K562 (cell line): ENCODE measurements at regions not wholly inside any gene's neighbourhood (a gene's known extent, or its start where the extent isn't known, plus 50 kb on each side); places are given as distances from the start of the nearest gene placed in this dataset.

Experiments
- ATAC-seq: fragments of 200-7000 bp; cut with Tn5 transposase; 3 replicates; pipeline ENCODE4 v1.9.1; 2020; ENCODE audit warnings: moderate library complexity
- BruUV-seq: library from RNA; stranded (reverse); fragments of 400-500 nt; replicated peaks from 2 replicates; lab custom pipeline; 2021; lab: Mats Ljungman, UMichigan
- CTCF ChIA-PET: fragments of 300-600 bp; formaldehyde crosslinking; extraction: SDS; loops from one replicate; lab custom pipeline; 2021; ENCODE audit warnings: low intra/inter-chr PET ratio; lab: Yijun Ruan, JAX
- POLR2A ChIA-PET: fragments of 300-600, 350-650 bp; sonication (Branson Sonifier 250); formaldehyde crosslinking; extraction: SDS; loops from one replicate; lab custom pipeline; 2021; ENCODE audit warnings: antibody characterized with exemption, inconsistent platforms; lab: Yijun Ruan, JAX
- DNase-seq, 4 experiments: peaks; one replicate each; pipeline versions ENCODE4 v3.0.0 to v3.0.0-alpha.2; 2011 to 2018; ENCODE audit warnings: low spot score in 3 of 4, mixed read lengths in 3 of 4; ENCODE audit errors: extremely low read depth in 1 of 4
- FAIRE-seq: peaks from 2 replicates; lab custom pipeline; 2011; peaks lifted over from hg19 to GRCh38; lab: Jason Lieb, UNC
- H2AFZ ChIP-seq: 2 replicates; pipeline ENCODE4 v1.6.0; 2011; ENCODE audit warnings: low read depth, low read length, control low read depth, inconsistent platforms
- H3K27ac ChIP-seq: fragments of 200-600 bp; 3 replicates; pipeline ENCODE4 v1.8.0; 2011; ENCODE audit warnings: low read depth, mild to moderate bottlenecking, control low read depth, inconsistent platforms, low read length, moderate library complexity, mixed read lengths; ENCODE audit errors: extremely low read depth
- H3K27me3 ChIP-seq, 2 experiments: fragments of 300-600 bp in 1 of 2; 2 replicates in 1 of 2; 3 replicates in 1 of 2; pipeline versions ENCODE4 v1.6.0 to v1.8.0; 2011; ENCODE audit warnings: inconsistent platforms in 2 of 2, low read length in 2 of 2, mild to moderate bottlenecking in 1 of 2, mixed read lengths in 1 of 2, moderate library complexity in 1 of 2; ENCODE audit not compliant: control insufficient read depth in 2 of 2, insufficient read depth in 2 of 2
- H3K36me3 ChIP-seq: fragments of 300-600 bp; 3 replicates; pipeline ENCODE4 v1.8.0; 2011; ENCODE audit warnings: mild to moderate bottlenecking, low read length, inconsistent platforms; ENCODE audit not compliant: control insufficient read depth, insufficient read depth
- H3K4me1 ChIP-seq, 2 experiments: fragments of 200-600 bp in 1 of 2; replicated peaks in 1 of 2; 2 replicates in 1 of 2; 3 replicates in 1 of 2; pipeline versions ENCODE4 v1.5.1 to v1.8.0; 2011; ENCODE audit warnings: inconsistent platforms in 2 of 2, low read length in 2 of 2, mild to moderate bottlenecking in 1 of 2, mixed read lengths in 1 of 2, moderate library complexity in 1 of 2; ENCODE audit not compliant: control insufficient read depth in 2 of 2, insufficient read depth in 2 of 2
- H3K4me2 ChIP-seq: 2 replicates; pipeline ENCODE4 v1.6.1; 2011; ENCODE audit warnings: low read length, control low read depth, inconsistent platforms, mixed read lengths; ENCODE audit not compliant: insufficient read depth
- H3K4me3 ChIP-seq: fragments of 200-600 bp; sonication (generic), shearing (Covaris generic); 2 replicates; pipeline ENCODE4 v1.5.1; 2016; ENCODE audit warnings: control low read depth, inconsistent platforms
- H3K79me2 ChIP-seq: fragments of 200-600 bp; 3 replicates; pipeline ENCODE4 v1.8.0; 2011; ENCODE audit warnings: low read length, inconsistent platforms; ENCODE audit not compliant: control insufficient read depth, insufficient read depth
- H3K9ac ChIP-seq, 2 experiments: 2 replicates each; pipeline versions ENCODE4 v1.6.0 to v1.6.1; 2011; ENCODE audit warnings: low read depth in 2 of 2, low read length in 2 of 2, control low read depth in 1 of 2, inconsistent platforms in 1 of 2, mild to moderate bottlenecking in 1 of 2, mixed read lengths in 1 of 2; ENCODE audit not compliant: insufficient read depth in 1 of 2
- H3K9me1 ChIP-seq: one replicate; pipeline ENCODE4 v1.6.0; 2011; ENCODE audit warnings: inconsistent platforms, mild to moderate bottlenecking, low read length, moderate library complexity; ENCODE audit not compliant: control insufficient read depth, insufficient read depth
- H3K9me3 ChIP-seq: replicated peaks from 2 replicates; pipeline ENCODE4 v1.5.1; 2011; ENCODE audit warnings: low read depth, low read length, inconsistent platforms; ENCODE audit not compliant: control insufficient read depth, insufficient read depth
- H4K20me1 ChIP-seq: replicated peaks from 2 replicates; pipeline ENCODE4 v1.6.1; 2011; ENCODE audit warnings: low read length, inconsistent platforms, mixed read lengths; ENCODE audit not compliant: control insufficient read depth, insufficient read depth
- CREM ChIP-seq: IDR thresholded peaks from 2 replicates; pipeline ENCODE4 v1.6.1; 2014; ENCODE audit warnings: antibody characterized with exemption, low read depth
- NFIC ChIP-seq: fragments of 450-650 bp; IDR thresholded peaks from 2 replicates; pipeline ENCODE4 v1.6.1; 2017; ENCODE audit warnings: mild to moderate bottlenecking, inconsistent platforms
- NR2C1 ChIP-seq, 2 experiments: fragments of 450-650 bp; IDR thresholded peaks; 2 replicates each; pipeline ENCODE4 v1.6.1; 2017; ENCODE audit warnings: mild to moderate bottlenecking in 2 of 2, antibody characterized with exemption in 1 of 2, inconsistent platforms in 1 of 2, missing compliant biosample characterization in 1 of 2, missing genetic modification characterization in 1 of 2
- NR2C2 ChIP-seq, 2 experiments: fragments of 200-800 bp in 1 of 2; sonication (Bioruptor generic) in 1 of 2; sonication (generic) in 1 of 2; formaldehyde crosslinking in 1 of 2; IDR thresholded peaks; 2 replicates each; pipeline versions ENCODE4 v1.6.1 to v1.8.0; 2016 to 2022; ENCODE audit warnings: mild to moderate bottlenecking in 1 of 2, missing compliant biosample characterization in 1 of 2, missing genetic modification characterization in 1 of 2, missing genetic modification reagents in 1 of 2
- PHB ChIP-seq: fragments of 250-450 bp; sonication (Bioruptor Pico); IDR thresholded peaks from 2 replicates; pipeline ENCODE4 v1.5.0; 2021
- RFX7 ChIP-seq: fragments of 250-450 bp; sonication (Bioruptor Pico); IDR thresholded peaks from 2 replicates; pipeline ENCODE4 v1.5.1; 2021; ENCODE audit warnings: mild to moderate bottlenecking
- YY1 ChIP-seq, 3 experiments: IDR thresholded peaks; 2 replicates each; pipeline ENCODE4 v1.6.1; 2011; ENCODE audit warnings: low read length in 2 of 3, mild to moderate bottlenecking in 2 of 3, moderate library complexity in 2 of 3, borderline replicate concordance in 1 of 3, control low read depth in 1 of 3, low read depth in 1 of 3; ENCODE audit not compliant: insufficient read depth in 3 of 3, insufficient replicate concordance in 2 of 3, control insufficient read depth in 1 of 3, insufficient read length in 1 of 3; ENCODE audit errors: extremely low read depth in 1 of 3
- ZNF232 ChIP-seq: sonication (generic); formaldehyde crosslinking; IDR thresholded peaks from 2 replicates; pipeline ENCODE4 v1.8.0; 2022; ENCODE audit warnings: mild to moderate bottlenecking, missing genetic modification reagents
- WGBS: fragments of 100-300 bp; shearing (Covaris generic); methylation state at CpG from one replicate; pipeline ENCODE4 v1.1.6; 2016; ENCODE audit warnings: low coverage, mixed read lengths; ENCODE audit not compliant: insufficient coverage; ENCODE audit errors: missing lambda C conversion rate; 5-methylcytosine and 5-hydroxymethylcytosine counted together
- in situ Hi-C: fragments of 300-500 bp; cut with MboI; formaldehyde crosslinking; loops from 4 replicates; pipeline ENCODE4 v1.15.0; 2018; ENCODE audit warnings: inconsistent platforms, mixed read lengths
- intact Hi-C: fragments of 100-400 bp; cut with micrococcal nuclease; formaldehyde crosslinking; loops from 2 replicates; pipeline ENCODE4 v1.14.2; 2022

GRCh38 chr10:121155742-121156474 is 304.7 kb downstream of the WDR11 start:
- no peak overlapping the region for H3K4me2 ChIP-seq
- H3K79me2 ChIP-seq = no peaks in the 10 kb centered on the region
- intact Hi-C loops = no loop called here
- H3K27me3 ChIP-seq = no peaks in the 10 kb centered on the region
- 0% methylated on average over 5 of the region's 5 CpGs for WGBS
- no peaks in the 10 kb centered on the region for H4K20me1 ChIP-seq
- H3K4me1 ChIP-seq = no peaks in the 10 kb centered on the region
- no peaks in the 10 kb centered on the region for H3K36me3 ChIP-seq
- TF ChIP-seq RFX7 (CRISPR knock-in tag) (no peak), YY1 (IDR thresholded peaks at IDR 0.05; ENCODE audit: borderline replicate concordance in 1 of 3, control insufficient read depth in 1 of 3, extremely low read depth in 1 of 3, insufficient read depth in 3 of 3, insufficient read length in 1 of 3, insufficient replicate concordance in 2 of 3, low read depth in 1 of 3, low read length in 2 of 3) (no peak)
- H3K27ac ChIP-seq = no peak overlapping the region
- H2AFZ ChIP-seq = no peak overlapping the region
- ChIA-PET CTCF (no interaction called here), POLR2A (interaction anchor here (0.6 kb wide), 1 partner anchor 44 kb away, joined by 3 read pairs; no protein-coding TSS in a partner anchor)
- no peaks in the 10 kb centered on the region for H3K9me3 ChIP-seq
- H3K9ac ChIP-seq = no peak overlapping the region
- DNase-seq (no peak), ATAC-seq (no peak), FAIRE-seq (no peak)
- in situ Hi-C loops = no loop called here
- H3K4me3 ChIP-seq = no peak overlapping the region
- H3K9me1 ChIP-seq = no peaks in the 10 kb centered on the region
- BruUV-seq = no TSS peak

- no peaks in the 10 kb centered on the region for H3K9me1 ChIP-seq
- TF ChIP-seq PHB (CRISPR knock-in tag) = no peak
- TF ChIP-seq NFIC = peak; percentile 60
- TF ChIP-seq ZNF232 = no peak
- TF ChIP-seq CREM = 0 out of 2 replicates have a peak, but pooled peaks have one; percentile 8
- peak; percentile 72; the same call in 1 of the 2 replicates for TF ChIP-seq NR2C1 (IDR thresholded peaks at IDR 0.05)
- TF ChIP-seq NR2C1 (tag; IDR thresholded peaks at IDR 0.05) = no peak
- no peak for TF ChIP-seq NR2C2 (CRISPR knock-in tag; IDR thresholded peaks at IDR 0.05)
- peak; percentile 72 for TF ChIP-seq NR2C2 (tag; IDR thresholded peaks at IDR 0.05)
- no peak overlapping the region for H3K4me2 ChIP-seq
- peak in 1 of 4 experiments; percentile 7 for DNase-seq
- no peaks in the 10 kb centered on the region for H3K79me2 ChIP-seq
- no peak overlapping the region for H3K4me3 ChIP-seq
- in situ Hi-C loops = no loop called here
- ChIA-PET POLR2A (no interaction called here), CTCF (no interaction called here)
- no peaks in the 10 kb centered on the region for H4K20me1 ChIP-seq
- no peak overlapping the region for H3K9ac ChIP-seq
- no peak overlapping the region for H3K27ac ChIP-seq
- H2AFZ ChIP-seq = no peak overlapping the region
- no peak for FAIRE-seq
- ATAC-seq = no peak
- H3K36me3 ChIP-seq = no peaks in the 10 kb centered on the region
- no peaks in the 10 kb centered on the region for H3K27me3 ChIP-seq
- no peaks in the 10 kb centered on the region for H3K4me1 ChIP-seq
- intact Hi-C loops = no loop called here
- 0% methylated on average over 3 of the region's 6 CpGs for WGBS
- BruUV-seq = no TSS peak
- no peaks in the 10 kb centered on the region for H3K9me3 ChIP-seq
Observed at GRCh38 chr10:121157998-121158397, 306.8 kb downstream of the WDR11 start.
